ENCODE measurements at regions not wholly inside any gene's neighbourhood (a gene's known extent, or its start where the extent isn't known, plus 50 kb on each side); places are given as distances from the start of the nearest gene placed in this dataset.

DNA sequence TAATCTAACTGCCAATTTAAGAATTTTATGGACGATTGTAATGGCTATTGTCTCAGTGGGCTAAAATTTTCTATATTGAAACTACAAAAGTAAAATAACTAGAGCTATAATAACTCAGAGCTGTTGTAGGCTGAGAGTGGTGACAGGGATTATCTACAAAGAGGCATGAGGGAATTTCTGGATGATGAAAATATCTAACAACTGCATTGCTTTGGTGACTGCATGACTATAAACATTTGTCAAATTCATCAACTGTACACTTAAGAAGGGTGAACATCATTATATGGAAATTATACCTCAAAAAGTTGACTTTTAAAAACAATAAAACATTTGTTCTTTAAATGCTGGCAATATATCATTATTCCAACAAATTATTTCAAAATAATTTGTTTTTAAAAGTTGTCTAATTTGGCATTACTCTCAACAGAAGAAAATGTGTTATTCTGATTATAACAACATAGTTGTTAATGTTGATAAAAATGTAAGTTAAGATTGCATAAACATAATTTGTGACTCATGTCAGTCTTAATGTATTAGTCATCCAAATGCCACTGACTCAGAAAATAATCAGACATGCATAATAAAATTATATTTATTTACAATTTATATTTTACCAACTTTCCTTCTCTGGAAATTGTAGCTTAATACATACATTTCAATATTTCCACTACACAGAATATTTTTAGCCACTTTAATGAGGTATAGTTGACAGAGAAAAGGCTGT, 865.1 kb upstream of the VRK2 start:
- Mint-ChIP-seq H3K36me3 (no peaks in the 10 kb centered on the region), H3K27me3 (ENCODE audit: low read depth) (peaks cover 1% of the 10 kb centered on the region), H3K9me3 (peaks cover 18% of the 10 kb centered on the region), H3K4me3 (no peak overlapping the region), H3K27ac (no peak overlapping the region), H3K4me1 (peaks cover 4% of the 10 kb centered on the region)
- TF ChIP-seq, protein P1, sequence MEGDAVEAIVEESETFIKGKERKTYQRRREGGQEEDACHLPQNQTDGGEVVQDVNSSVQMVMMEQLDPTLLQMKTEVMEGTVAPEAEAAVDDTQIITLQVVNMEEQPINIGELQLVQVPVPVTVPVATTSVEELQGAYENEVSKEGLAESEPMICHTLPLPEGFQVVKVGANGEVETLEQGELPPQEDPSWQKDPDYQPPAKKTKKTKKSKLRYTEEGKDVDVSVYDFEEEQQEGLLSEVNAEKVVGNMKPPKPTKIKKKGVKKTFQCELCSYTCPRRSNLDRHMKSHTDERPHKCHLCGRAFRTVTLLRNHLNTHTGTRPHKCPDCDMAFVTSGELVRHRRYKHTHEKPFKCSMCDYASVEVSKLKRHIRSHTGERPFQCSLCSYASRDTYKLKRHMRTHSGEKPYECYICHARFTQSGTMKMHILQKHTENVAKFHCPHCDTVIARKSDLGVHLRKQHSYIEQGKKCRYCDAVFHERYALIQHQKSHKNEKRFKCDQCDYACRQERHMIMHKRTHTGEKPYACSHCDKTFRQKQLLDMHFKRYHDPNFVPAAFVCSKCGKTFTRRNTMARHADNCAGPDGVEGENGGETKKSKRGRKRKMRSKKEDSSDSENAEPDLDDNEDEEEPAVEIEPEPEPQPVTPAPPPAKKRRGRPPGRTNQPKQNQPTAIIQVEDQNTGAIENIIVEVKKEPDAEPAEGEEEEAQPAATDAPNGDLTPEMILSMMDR (IDR thresholded peaks at IDR 0.05; ENCODE audit: unreplicated experiment) = no peak
- no peak for DNase-seq (ENCODE audit: low spot score in 2 of 2, unreplicated experiment in 2 of 2)

DNA sequence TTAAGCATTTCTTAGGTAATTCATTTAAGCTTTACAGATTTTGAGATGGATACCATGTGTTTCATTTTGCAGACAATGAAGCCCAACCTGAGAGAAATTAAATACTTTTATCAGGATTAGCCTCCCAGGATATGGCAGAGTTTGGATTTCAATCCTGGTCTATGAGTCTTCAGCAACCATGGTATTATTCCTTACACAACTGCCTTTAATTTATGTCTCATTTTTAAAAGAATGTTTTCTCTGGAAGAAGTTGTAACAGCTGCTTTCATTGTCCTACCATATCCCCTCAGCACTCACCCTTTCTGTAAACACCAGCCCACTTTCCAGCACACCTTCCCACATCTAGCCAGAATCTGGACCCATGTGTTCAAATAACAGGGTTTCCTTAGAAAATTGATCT, 863.7 kb upstream of the VRK2 start:
- Mint-ChIP-seq H3K27me3 (ENCODE audit: low read depth) (peaks cover 1% of the 10 kb centered on the region), H3K27ac (no peak overlapping the region), H3K4me1 (peaks cover 4% of the 10 kb centered on the region), H3K9me3 (peaks cover 24% of the 10 kb centered on the region), H3K4me3 (no peak overlapping the region), H3K36me3 (no peaks in the 10 kb centered on the region)
- TF ChIP-seq, protein P1 (IDR thresholded peaks at IDR 0.05; ENCODE audit: unreplicated experiment) = no peak
- no peak for DNase-seq (ENCODE audit: low spot score in 2 of 2, unreplicated experiment in 2 of 2)

DNA sequence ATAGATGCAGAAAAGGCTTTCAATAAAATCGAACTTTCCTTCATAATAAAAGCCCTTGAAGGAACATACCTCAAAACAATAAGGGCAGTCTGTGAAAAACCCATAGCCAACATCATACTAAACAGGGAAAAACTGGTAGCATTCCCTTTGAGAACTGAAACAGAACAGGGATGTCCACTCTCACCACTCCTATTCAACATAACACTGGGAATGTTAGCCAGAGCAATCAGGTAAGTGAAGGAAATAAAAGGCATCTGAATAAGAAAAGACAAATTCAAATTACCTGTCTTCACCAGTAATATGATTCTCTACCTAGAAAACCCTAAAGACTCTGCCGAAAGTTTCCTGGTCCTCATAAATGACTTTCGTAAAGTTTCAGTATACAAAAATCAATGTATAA, 861.0 kb upstream of the VRK2 start:
- H3K4me1 Mint-ChIP-seq = peaks cover 17% of the 10 kb centered on the region
- TF ChIP-seq, protein P1 (IDR thresholded peaks at IDR 0.05; ENCODE audit: unreplicated experiment) = no peak
- H3K27ac Mint-ChIP-seq = no peak overlapping the region
- DNase-seq (ENCODE audit: low spot score in 2 of 2, unreplicated experiment in 2 of 2) = no peak
- H3K27me3 Mint-ChIP-seq (ENCODE audit: low read depth) = peaks cover 1% of the 10 kb centered on the region
- no peak overlapping the region for H3K4me3 Mint-ChIP-seq
- H3K36me3 Mint-ChIP-seq = no peaks in the 10 kb centered on the region
- peaks cover 24% of the 10 kb centered on the region for H3K9me3 Mint-ChIP-seq

DNA sequence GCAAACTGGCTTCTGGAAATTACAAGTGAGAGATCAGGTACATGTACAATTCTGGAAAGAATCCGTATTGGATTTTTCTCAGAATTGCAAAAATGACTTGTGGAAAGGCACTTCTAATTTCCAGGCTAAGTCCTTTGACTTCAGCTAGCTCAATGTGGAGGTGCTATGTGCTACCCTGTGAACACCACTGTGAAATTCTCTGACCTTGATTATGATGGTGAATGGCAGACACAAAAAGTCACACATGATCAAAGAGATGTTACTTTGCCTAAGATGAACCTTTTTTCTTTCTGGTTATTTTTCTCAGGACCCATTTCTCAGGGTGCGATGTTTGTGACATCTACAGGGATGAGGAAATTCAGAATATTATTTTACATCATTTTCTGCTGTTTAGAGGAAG, 856.6 kb upstream of the VRK2 start:
- H3K4me3 Mint-ChIP-seq = no peak overlapping the region

DNA sequence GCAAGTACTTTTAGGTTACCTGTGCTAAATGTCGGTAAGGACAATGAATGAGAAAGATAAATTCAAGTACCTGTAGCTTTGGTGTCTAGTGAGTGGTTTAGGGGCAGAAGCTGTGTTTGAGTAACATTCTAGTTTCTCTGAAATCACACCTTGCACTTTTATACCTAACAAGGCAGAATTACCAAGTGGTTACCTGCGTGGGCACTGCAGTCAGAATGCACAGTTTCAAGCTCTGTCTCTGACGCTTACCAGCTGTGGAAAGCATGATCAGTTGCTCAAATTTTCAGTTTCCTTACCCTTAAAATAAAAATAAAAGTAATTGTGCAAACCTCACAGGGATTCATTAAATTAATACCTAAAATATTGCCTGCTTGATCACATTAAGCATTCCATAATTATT, 846.9 kb upstream of the VRK2 start:
- H3K27me3 Mint-ChIP-seq (ENCODE audit: low read depth) = peaks cover 4% of the 10 kb centered on the region
- no peak overlapping the region for H3K4me3 Mint-ChIP-seq
- H3K27ac Mint-ChIP-seq = no peak overlapping the region
- no peaks in the 10 kb centered on the region for H3K4me1 Mint-ChIP-seq
- no peaks in the 10 kb centered on the region for H3K9me3 Mint-ChIP-seq
- H3K36me3 Mint-ChIP-seq = no peaks in the 10 kb centered on the region
- no peak for DNase-seq (ENCODE audit: low spot score in 2 of 2, unreplicated experiment in 2 of 2)
- TF ChIP-seq, protein P1 (IDR thresholded peaks at IDR 0.05; ENCODE audit: unreplicated experiment) = no peak

More for the DNA sequence above, 856.6 kb upstream of the VRK2 start:
- Mint-ChIP-seq H3K36me3 (no peaks in the 10 kb centered on the region), H3K4me1 (peaks cover 12% of the 10 kb centered on the region), H3K27me3 (ENCODE audit: low read depth) (peaks cover 1% of the 10 kb centered on the region), H3K27ac (no peak overlapping the region), H3K9me3 (peaks cover 28% of the 10 kb centered on the region)
- DNase-seq (ENCODE audit: low spot score in 2 of 2, unreplicated experiment in 2 of 2) = no peak
- TF ChIP-seq, protein P1 (IDR thresholded peaks at IDR 0.05; ENCODE audit: unreplicated experiment) = no peak
